ENCODE measurements at regions not wholly inside any gene's neighbourhood (a gene's known extent, or its start where the extent isn't known, plus 50 kb on each side); places are given as distances from the start of the nearest gene placed in this dataset.

DNA sequence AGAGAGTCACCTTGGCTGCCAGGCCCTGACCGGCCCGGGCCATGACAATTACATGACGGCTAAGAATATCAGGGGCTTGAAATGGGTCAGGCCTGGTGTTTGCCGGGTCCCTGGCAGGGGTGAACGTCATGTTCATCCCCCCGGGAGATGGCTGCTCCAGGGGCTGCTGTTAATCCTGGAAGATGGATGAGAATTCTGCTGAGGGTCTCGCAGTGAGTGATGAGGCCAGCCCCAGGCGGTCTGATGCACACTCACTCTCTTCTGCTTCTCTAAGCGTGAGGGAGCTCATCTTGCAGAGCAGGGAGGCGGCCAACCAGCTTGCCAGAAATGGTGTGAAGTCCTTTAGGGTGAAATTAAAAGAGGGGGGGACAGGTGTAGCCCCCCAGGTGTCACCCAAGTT is 101.3 kb upstream of the ANO1 start:
- no peak for DNase-seq

GRCh38 chr11:69977951-69978350 is 100.2 kb upstream of the ANO1 start:
- no peak for DNase-seq

GRCh38 chr11:69978841-69979614 is 99.1 kb upstream of the ANO1 start:
- DNase-seq = no peak

DNA sequence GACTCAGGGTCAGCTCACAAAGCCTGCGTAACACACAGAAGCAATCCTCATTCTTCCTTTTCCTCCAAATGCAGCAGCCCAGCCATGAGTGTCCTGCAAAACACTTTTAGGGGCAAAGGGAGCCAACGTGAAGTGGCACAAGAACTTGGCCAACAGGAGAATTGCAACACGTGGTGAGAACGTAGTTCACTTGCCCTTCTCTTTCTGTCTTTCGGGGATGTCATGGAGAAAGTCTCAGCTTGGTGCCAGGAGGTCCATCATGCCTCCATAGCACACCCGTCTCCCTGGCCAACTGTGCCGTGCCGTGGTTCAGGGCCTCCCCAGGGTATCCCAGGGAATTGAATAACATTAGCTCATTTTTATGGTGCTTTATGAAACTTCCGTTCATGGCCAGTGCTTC is 98.5 kb upstream of the ANO1 start:
- DNase-seq = no peak

GRCh38 chr11:69981119-69981784 is 96.9 kb upstream of the ANO1 start:
- DNase-seq = no peak

- DNase-seq = no peak
These were observed 95.2 kb upstream of the ANO1 start for GRCh38 chr11:69982690-69983570.

DNA sequence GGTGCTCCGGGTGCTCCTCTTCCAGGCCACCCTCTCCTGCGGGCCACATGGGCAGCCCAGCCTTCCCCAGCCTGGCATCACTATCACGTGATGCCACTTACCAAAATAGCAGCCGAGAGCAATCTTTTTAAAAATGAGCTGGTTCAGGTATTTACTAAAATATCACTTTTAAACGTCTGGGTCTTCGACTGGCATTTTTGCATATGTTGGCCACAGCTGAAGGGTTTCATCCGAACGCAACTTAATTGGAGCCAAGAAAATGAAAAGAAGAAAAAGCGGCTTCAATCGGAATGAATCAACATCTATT is 94.6 kb upstream of the ANO1 start:
- no peak for DNase-seq

DNA sequence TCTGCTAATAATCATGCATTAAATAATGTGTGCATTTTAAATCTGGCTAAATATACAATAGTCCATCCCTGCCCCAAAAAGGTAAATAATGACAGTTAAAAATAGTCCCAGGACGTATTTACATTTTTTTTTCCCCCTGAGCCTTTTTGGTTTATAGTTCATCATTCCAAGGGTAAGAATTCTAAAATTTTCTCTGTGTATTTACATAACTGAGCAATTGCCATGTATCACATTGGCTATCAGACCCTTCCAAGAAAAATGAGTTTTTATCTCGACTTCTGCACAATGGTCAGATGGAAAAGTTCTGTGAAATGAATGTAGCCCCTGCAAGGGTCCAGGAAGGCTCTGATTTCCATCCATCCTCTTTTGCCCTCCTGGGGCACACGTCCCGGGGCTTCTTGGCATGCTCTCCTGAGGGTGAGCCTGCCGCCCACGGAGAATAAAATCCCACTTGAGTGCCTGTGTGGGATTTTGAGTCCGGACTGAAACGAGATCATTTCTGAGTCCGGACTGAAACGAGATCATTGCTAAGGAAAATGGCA is 94.1 kb upstream of the ANO1 start:
- no peak for DNase-seq

- no peak for DNase-seq
These were observed 93.5 kb upstream of the ANO1 start for GRCh38 chr11:69984457-69985261.

DNA sequence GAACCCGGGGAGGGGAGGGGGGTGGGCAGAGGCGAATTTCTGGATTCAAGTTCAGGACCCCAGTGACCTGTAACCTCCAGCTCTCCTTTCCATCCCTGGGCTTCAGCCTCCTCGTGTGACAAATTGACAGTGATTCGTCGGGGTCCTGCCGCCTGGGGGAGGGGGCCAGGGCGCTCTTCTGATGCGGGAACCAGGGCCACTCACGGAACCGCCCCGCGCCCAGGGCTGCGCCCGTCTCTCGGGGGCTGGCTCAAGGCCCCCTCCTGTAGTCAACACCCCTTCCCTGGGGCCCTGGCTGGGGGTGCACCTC is 92.8 kb upstream of the ANO1 start:
- DNase-seq = no peak

GRCh38 chr11:69985641-69986439 is 92.3 kb upstream of the ANO1 start:
- no peak for DNase-seq

DNA sequence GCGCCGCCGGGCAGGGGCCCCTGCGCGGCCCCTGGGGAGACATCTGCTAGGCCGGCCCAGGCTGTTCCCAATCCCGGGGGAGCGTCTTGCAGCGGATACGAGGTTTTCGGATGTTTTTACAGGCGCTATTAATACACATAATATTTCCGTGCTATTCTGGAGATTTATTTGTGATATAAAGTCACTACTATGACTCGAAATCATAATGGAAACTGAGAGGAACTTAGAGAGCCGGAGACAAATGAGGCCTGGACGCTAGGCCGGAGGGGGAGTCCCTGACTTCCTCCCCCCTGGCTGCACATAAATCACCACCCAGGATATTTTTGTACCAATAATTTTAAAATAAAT is 91.7 kb upstream of the ANO1 start:
- no peak for DNase-seq

- DNase-seq = no peak
These were observed 91.3 kb upstream of the ANO1 start for GRCh38 chr11:69986830-69987229.

GRCh38 chr11:69992026-69992425 is 86.1 kb upstream of the ANO1 start:
- no peak for DNase-seq

DNA sequence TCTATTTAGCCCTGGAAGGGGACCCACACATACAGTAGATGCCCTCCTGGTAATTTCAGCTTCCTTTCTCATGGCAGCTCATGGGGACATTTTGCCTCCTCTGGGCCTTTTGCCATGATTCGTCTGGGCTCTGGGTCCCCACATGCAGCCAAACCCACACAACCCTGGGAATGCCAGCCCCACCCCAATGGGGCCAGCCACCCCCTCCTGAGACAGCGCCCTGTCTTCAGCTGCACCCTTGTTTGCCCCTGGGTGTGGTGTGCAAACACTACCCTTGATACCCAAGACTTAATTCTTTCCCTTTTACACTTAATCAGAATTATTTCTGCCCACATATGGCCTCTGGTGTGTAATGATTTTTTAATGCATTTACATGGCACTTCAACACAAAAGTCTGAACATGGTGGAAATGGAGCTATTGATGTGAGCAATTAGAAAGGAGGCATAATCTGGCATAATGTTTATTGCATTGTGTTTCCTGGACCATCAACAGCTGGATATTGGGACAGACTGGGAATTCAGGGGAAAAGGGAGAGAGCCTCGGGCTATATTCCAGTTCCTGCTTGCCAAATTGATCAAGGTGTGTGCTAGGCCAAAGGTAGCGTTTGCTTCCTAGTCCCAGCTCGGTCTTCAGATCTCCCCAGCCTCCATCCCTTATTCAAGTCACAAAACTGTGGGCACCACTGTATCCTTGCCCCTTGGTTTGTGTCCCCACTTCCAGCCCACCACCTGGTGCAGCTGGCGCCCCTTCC is 85.0 kb upstream of the ANO1 start:
- no peak for DNase-seq

GRCh38 chr11:69994810-69995209 is 83.3 kb upstream of the ANO1 start:
- DNase-seq = no peak

DNA sequence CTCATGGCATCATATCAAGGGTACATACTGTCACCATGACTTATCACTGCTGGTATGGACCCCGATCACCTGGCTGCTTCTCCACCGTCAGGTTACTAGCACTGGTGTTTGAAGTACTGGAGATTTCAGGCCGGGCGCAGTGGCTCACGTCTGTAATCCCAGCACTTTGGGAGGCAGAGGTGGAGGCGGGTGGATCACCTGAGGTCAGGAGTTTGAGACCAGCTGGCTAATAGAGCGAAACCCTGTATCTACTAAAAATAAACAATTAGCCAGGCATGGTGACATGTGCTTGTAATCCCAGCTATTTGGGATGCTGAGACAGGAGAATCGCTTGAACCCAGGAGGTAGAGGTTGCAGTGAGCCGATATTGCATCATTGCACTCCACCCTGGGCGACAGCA is 82.4 kb upstream of the ANO1 start:
- no peak for DNase-seq

DNA sequence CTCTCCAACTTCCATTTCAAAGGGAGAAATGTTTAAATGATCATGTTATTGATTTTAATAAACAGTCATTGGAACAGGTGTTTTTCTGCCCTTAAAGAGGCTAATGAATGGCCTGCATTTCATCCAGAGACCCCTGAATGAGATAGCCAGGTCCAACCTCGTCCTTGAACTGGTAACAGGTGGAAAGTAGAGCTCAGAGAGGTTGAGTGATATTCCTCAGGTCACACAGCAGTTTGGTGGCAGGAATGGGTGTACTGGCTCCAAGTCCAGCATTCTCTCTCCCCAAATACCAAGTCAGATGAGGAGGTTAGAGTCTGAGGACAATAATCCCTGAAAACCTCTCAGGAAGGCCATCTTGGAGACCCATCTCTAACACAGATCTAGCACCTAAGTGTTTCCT is 81.7 kb upstream of the ANO1 start:
- no peak for DNase-seq

GRCh38 chr11:69997352-69997751 is 80.8 kb upstream of the ANO1 start:
- DNase-seq = no peak

DNA sequence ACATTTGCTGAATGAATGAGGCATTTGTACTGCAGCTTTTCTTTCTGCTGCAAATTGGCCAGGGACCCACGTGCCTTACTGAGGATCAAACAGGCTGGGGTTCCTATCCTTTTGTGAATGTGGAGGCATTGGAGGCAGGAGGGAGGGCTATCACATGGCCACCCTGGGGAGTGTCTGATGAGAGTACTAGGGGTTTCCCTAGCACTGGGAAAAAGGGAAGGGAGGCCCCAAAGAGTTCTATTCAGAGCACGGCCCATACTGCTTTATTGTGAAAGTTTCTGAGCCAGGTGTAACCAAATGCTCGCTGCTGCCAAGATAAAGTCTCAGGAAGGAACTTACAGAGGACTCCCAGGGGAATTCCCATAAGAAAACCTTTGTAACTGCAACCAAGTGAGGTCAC is 78.4 kb upstream of the ANO1 start:
- DNase-seq = no peak

- no peak for DNase-seq
These were observed 77.9 kb upstream of the ANO1 start for GRCh38 chr11:70000228-70000627.

DNA sequence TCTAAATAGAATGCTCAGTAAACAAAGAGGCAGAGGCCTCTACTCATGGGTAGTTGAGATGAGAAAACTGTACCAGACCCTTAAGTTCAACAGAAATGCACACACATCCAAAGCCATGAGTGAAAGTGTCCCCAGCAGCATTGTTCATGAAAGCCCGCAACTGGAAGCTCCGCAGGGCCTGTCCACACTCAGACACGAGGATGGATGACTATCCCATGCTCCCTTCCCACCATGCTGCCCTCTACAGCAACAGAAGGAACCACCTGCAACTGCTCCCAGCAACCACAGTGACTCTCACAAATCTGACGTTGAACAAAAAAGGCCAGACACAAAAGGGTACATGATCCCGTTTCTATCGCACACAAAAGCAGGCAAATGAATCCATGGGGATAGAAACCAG is 76.9 kb upstream of the ANO1 start:
- DNase-seq = no peak

All from NCI-H1930 (cell line).